SW 1271 (cell line): ENCODE measurements at regions not wholly inside any gene's neighbourhood (a gene's known extent, or its start where the extent isn't known, plus 50 kb on each side); places are given as distances from the start of the nearest gene placed in this dataset.

Experiments used
- DNase-seq, 2 experiments: peaks; one replicate each; lab custom pipeline; 2025; lab: John Stamatoyannopoulos, UW

GRCh38 chr18:78362198-78362597 is 617.4 kb upstream of the SALL3 start:
- no peak for DNase-seq

- DNase-seq, result no peak
Observed at GRCh38 chr18:78363556-78364387, 615.8 kb upstream of the SALL3 start.

- DNase-seq, result no peak
Observed at GRCh38 chr18:78364388-78364960, 615.1 kb upstream of the SALL3 start.

GRCh38 chr18:78367996-78368395 is 611.6 kb upstream of the SALL3 start:
- no peak for DNase-seq

GRCh38 chr18:78368726-78369125 is 610.9 kb upstream of the SALL3 start:
- DNase-seq, result no peak

- DNase-seq, result no peak
Observed at GRCh38 chr18:78376046-78376445, 603.6 kb upstream of the SALL3 start.

GRCh38 chr18:78378403-78378802 is 601.2 kb upstream of the SALL3 start:
- no peak for DNase-seq

- DNase-seq, result no peak
Observed at GRCh38 chr18:78378983-78379382, 600.6 kb upstream of the SALL3 start.

- no peak for DNase-seq
Observed at GRCh38 chr18:78390348-78390951, 589.2 kb upstream of the SALL3 start.

- no peak for DNase-seq
Observed at GRCh38 chr18:78390952-78391348, 588.7 kb upstream of the SALL3 start.

- no peak for DNase-seq
Observed at GRCh38 chr18:78393086-78393862, 586.3 kb upstream of the SALL3 start.

GRCh38 chr18:78396077-78396476 is 583.5 kb upstream of the SALL3 start:
- DNase-seq, result no peak

GRCh38 chr18:78396756-78397155 is 582.9 kb upstream of the SALL3 start:
- no peak for DNase-seq

- no peak for DNase-seq
Observed at GRCh38 chr18:78399992-78400503, 579.6 kb upstream of the SALL3 start.

GRCh38 chr18:78402440-78402839 is 577.2 kb upstream of the SALL3 start:
- DNase-seq, result no peak

GRCh38 chr18:78402966-78403365 is 576.7 kb upstream of the SALL3 start:
- no peak for DNase-seq

- no peak for DNase-seq
Observed at GRCh38 chr18:78403371-78403770, 576.2 kb upstream of the SALL3 start.

- no peak for DNase-seq
Observed at GRCh38 chr18:78405763-78406162, 573.9 kb upstream of the SALL3 start.

- DNase-seq, result no peak
Observed at GRCh38 chr18:78406743-78407465, 572.7 kb upstream of the SALL3 start.

GRCh38 chr18:78407466-78407844 is 572.2 kb upstream of the SALL3 start:
- DNase-seq, result no peak

- DNase-seq, result no peak
Observed at GRCh38 chr18:78408623-78409022, 571.0 kb upstream of the SALL3 start.
